CD14-positive monocyte (primary cell): ENCODE measurements at regions not wholly inside any gene's neighbourhood (a gene's known extent, or its start where the extent isn't known, plus 50 kb on each side); places are given as distances from the start of the nearest gene placed in this dataset.

ENCODE experiments used
- DNase-seq, 3 donors: peaks; one replicate each; pipeline ENCODE4 v3.0.0-alpha.2; 2011 to 2022
- H2AFZ ChIP-seq: 2 replicates; pipeline ENCODE4 v1.6.0; 2012; ENCODE audit warnings: mild to moderate bottlenecking, low read depth, low read length, inconsistent platforms; ENCODE audit not compliant: insufficient read depth, poor library complexity, severe bottlenecking
- H3K27ac ChIP-seq, 2 donors: 1 replicate in 1 of 2; 2 replicates in 1 of 2; pipeline ENCODE4 v1.5.1; 2012 to 2013; ENCODE audit warnings: low read length in 2 of 2, control low read depth in 1 of 2, inconsistent platforms in 1 of 2, low read depth in 1 of 2, mild to moderate bottlenecking in 1 of 2
- H3K27me3 ChIP-seq, 2 donors: one replicate each; pipeline versions ENCODE4 v1.6.0 to v1.6.1; 2011 to 2013; ENCODE audit warnings: low read length in 2 of 2; ENCODE audit not compliant: control insufficient read depth in 2 of 2, insufficient read depth in 2 of 2
- H3K36me3 ChIP-seq, 2 donors: replicated peaks in 1 of 2; 1 replicate in 1 of 2; 2 replicates in 1 of 2; pipeline versions ENCODE4 v1.5.1 to v1.6.1; 2012 to 2013; ENCODE audit warnings: low read length in 2 of 2, control low read depth in 1 of 2, inconsistent platforms in 1 of 2, mild to moderate bottlenecking in 1 of 2; ENCODE audit not compliant: insufficient read depth in 2 of 2, control insufficient read depth in 1 of 2
- H3K4me1 ChIP-seq, 2 donors: 1 replicate in 1 of 2; 2 replicates in 1 of 2; pipeline versions ENCODE4 v1.5.1 to v1.6.1; 2012 to 2013; ENCODE audit warnings: low read length in 2 of 2, control low read depth in 1 of 2, inconsistent platforms in 1 of 2, mild to moderate bottlenecking in 1 of 2, moderate library complexity in 1 of 2; ENCODE audit not compliant: insufficient read depth in 2 of 2, control insufficient read depth in 1 of 2
- H3K4me2 ChIP-seq: replicated peaks from 2 replicates; pipeline ENCODE3; 2012; ENCODE audit warnings: low read length, moderate library complexity, mild to moderate bottlenecking; ENCODE audit not compliant: poor library complexity, severe bottlenecking; ENCODE audit errors: extremely low read depth
- H3K4me3 ChIP-seq, 3 experiments: fragments of 200-600 bp in 1 of 3; sonication (generic) in 1 of 3; replicated peaks in 1 of 3; 1 replicate in 2 of 3; 2 replicates in 1 of 3; pipeline ENCODE4 v1.5.1; 2011 to 2013; ENCODE audit warnings: low read length in 3 of 3, mild to moderate bottlenecking in 3 of 3, control low read depth in 2 of 3, low read depth in 2 of 3, inconsistent platforms in 1 of 3, moderate library complexity in 1 of 3
- H3K79me2 ChIP-seq: 2 replicates; pipeline ENCODE4 v1.6.0; 2012; ENCODE audit warnings: mild to moderate bottlenecking, control low read depth, inconsistent platforms, low read length, moderate library complexity; ENCODE audit not compliant: insufficient read depth
- H3K9ac ChIP-seq: 2 replicates; pipeline ENCODE4 v1.6.0; 2017; ENCODE audit warnings: low read length, mild to moderate bottlenecking; ENCODE audit not compliant: insufficient read depth, poor library complexity, severe bottlenecking
- H3K9me3 ChIP-seq, 2 donors: replicated peaks in 1 of 2; 1 replicate in 1 of 2; 2 replicates in 1 of 2; pipeline versions ENCODE4 v1.5.1 to v1.6.1; 2012 to 2013; ENCODE audit warnings: low read length in 2 of 2, control low read depth in 1 of 2; ENCODE audit not compliant: control insufficient read depth in 1 of 2, insufficient read depth in 1 of 2
- H4K20me1 ChIP-seq: 2 replicates; pipeline ENCODE4 v1.6.0; 2012; ENCODE audit warnings: mild to moderate bottlenecking, low read length, control low read depth, moderate library complexity; ENCODE audit not compliant: insufficient read depth
- H3K27ac Mint-ChIP-seq, 7 donors: one replicate each; pipeline ENCODE4 v1.8.0; 2020; ENCODE audit warnings: mild to moderate bottlenecking in 7 of 7, mixed read lengths in 7 of 7, moderate library complexity in 6 of 7, inconsistent platforms in 2 of 7
- H3K27me3 Mint-ChIP-seq, 3 donors: one replicate each; pipeline ENCODE4 v1.8.0; 2021 to 2022; ENCODE audit warnings: low read depth in 3 of 3, mild to moderate bottlenecking in 3 of 3, mixed read lengths in 3 of 3, moderate library complexity in 3 of 3, inconsistent platforms in 1 of 3
- H3K36me3 Mint-ChIP-seq, 2 donors: one replicate each; pipeline ENCODE4 v1.8.0; 2020; ENCODE audit warnings: mixed read lengths in 2 of 2, inconsistent platforms in 1 of 2, mild to moderate bottlenecking in 1 of 2
- H3K4me1 Mint-ChIP-seq: one replicate; pipeline ENCODE4 v1.8.0; 2020; ENCODE audit warnings: mild to moderate bottlenecking, mixed read lengths
- H3K4me3 Mint-ChIP-seq, 2 donors: one replicate each; pipeline ENCODE4 v1.8.0; 2020; ENCODE audit warnings: mild to moderate bottlenecking in 2 of 2, mixed read lengths in 2 of 2, moderate library complexity in 1 of 2
- H3K9me3 Mint-ChIP-seq, 7 donors: one replicate each; pipeline ENCODE4 v1.8.0; 2020 to 2022; ENCODE audit warnings: mixed read lengths in 7 of 7, mild to moderate bottlenecking in 6 of 7, moderate library complexity in 6 of 7, inconsistent platforms in 2 of 7
- WGBS: methylation state at CpG from one replicate; pipeline ENCODE4 v1.1.5; 2013; ENCODE audit warnings: missing lambda C conversion rate; ENCODE audit not compliant: insufficient coverage; 5-methylcytosine and 5-hydroxymethylcytosine counted together
- intact Hi-C, 2 donors: fragments of 100-400 bp; cut with micrococcal nuclease; formaldehyde crosslinking; loops; one replicate each; pipeline versions ENCODE4 v1.15.0 to v1.15.1; 2023
- TF ChIP-seq, protein P1 (sequence below): fragments of 200-600 bp; IDR thresholded peaks from one replicate; pipeline ENCODE4 v1.8.0; 2022; ENCODE audit warnings: antibody characterized with exemption, mild to moderate bottlenecking

DNA sequence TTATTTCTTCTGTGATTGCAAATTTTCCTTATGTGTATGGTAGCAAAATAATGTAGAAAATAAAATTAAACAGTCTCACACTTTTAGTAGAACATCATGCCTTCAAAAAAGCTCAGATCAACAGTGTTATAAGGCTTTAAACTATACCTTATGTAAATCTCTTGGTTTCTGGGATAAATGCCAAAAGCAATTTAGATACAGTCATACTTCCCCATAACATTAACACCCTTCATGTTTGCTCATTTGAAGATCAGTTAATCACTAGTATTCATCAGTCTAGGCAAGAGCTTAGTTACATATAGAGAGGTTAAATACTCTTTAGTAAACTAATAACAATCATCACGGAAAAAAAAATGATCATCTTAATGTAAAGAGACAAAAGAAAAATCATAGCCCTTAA, 421.8 kb upstream of the ANO3 start:
- no peak overlapping the region for H3K4me3 Mint-ChIP-seq
- TF ChIP-seq, protein P1, sequence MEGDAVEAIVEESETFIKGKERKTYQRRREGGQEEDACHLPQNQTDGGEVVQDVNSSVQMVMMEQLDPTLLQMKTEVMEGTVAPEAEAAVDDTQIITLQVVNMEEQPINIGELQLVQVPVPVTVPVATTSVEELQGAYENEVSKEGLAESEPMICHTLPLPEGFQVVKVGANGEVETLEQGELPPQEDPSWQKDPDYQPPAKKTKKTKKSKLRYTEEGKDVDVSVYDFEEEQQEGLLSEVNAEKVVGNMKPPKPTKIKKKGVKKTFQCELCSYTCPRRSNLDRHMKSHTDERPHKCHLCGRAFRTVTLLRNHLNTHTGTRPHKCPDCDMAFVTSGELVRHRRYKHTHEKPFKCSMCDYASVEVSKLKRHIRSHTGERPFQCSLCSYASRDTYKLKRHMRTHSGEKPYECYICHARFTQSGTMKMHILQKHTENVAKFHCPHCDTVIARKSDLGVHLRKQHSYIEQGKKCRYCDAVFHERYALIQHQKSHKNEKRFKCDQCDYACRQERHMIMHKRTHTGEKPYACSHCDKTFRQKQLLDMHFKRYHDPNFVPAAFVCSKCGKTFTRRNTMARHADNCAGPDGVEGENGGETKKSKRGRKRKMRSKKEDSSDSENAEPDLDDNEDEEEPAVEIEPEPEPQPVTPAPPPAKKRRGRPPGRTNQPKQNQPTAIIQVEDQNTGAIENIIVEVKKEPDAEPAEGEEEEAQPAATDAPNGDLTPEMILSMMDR: no peak
- WGBS: no CpG with 5 or more reads among the region's 1 CpG
- no peak for DNase-seq
- peaks cover 0 to 7% (median 0%) of the 10 kb centered on the region in 7 donors for H3K9me3 Mint-ChIP-seq
- Histone ChIP-seq H3K9me3 (no peaks in the 10 kb centered on the region), H3K36me3 (no peaks in the 10 kb centered on the region), H4K20me1 (no peaks in the 10 kb centered on the region), H3K27ac (no peak overlapping the region), H2AFZ (no peak overlapping the region), H3K4me1 (no peaks in the 10 kb centered on the region), H3K4me2 (no peak overlapping the region), H3K9ac (no peak overlapping the region), H3K79me2 (no peaks in the 10 kb centered on the region), H3K27me3 (no peaks in the 10 kb centered on the region), H3K4me3 (no peak overlapping the region)
- intact Hi-C loops: no loop called here
- H3K27ac Mint-ChIP-seq: no peak overlapping the region
- H3K27me3 Mint-ChIP-seq: no peaks in the 10 kb centered on the region
- no peaks in the 10 kb centered on the region for H3K36me3 Mint-ChIP-seq
- H3K4me1 Mint-ChIP-seq: no peaks in the 10 kb centered on the region

GRCh38 chr11:25920356-25920755, 411.6 kb upstream of the ANO3 start:
- Histone ChIP-seq H3K4me3 (no peak overlapping the region), H3K27ac (no peak overlapping the region), H3K9me3 (peaks cover 5 to 12% of the 10 kb centered on the region in 2 donors), H3K4me1 (no peaks in the 10 kb centered on the region), H3K4me2 (no peak overlapping the region), H3K9ac (no peak overlapping the region), H3K79me2 (no peaks in the 10 kb centered on the region), H2AFZ (no peak overlapping the region), H4K20me1 (no peaks in the 10 kb centered on the region), H3K27me3 (no peaks in the 10 kb centered on the region), H3K36me3 (no peaks in the 10 kb centered on the region)
- H3K36me3 Mint-ChIP-seq: no peaks in the 10 kb centered on the region
- no peaks in the 10 kb centered on the region for H3K4me1 Mint-ChIP-seq
- no peak overlapping the region for H3K4me3 Mint-ChIP-seq
- H3K27ac Mint-ChIP-seq: no peak overlapping the region
- H3K27me3 Mint-ChIP-seq: no peaks in the 10 kb centered on the region
- DNase-seq: no peak
- peaks cover 0 to 18% (median 4%) of the 10 kb centered on the region in 7 donors for H3K9me3 Mint-ChIP-seq
- intact Hi-C loops: no loop called here
- TF ChIP-seq, protein P1: no peak
- WGBS: no CpG with 5 or more reads among the region's 1 CpG
